ENCODE measurements at regions not wholly inside any gene's neighbourhood (a gene's known extent, or its start where the extent isn't known, plus 50 kb on each side); places are given as distances from the start of the nearest gene placed in this dataset.
"Not testable (repeated sequence)": the region's sequence is repeated elsewhere in the genome, so short reads cannot be mapped to it uniquely, and the experiment has no call there.

GRCh38 chr12:97075934-97076630 is 169.0 kb downstream of the NEDD1 start:
- BruUV-seq (replicated peaks): no TSS peak
- POLR2A ChIA-PET (ENCODE audit: low non-redundant PET): no interaction called here
- Histone ChIP-seq H3K36me3 (ENCODE audit: insufficient read depth, low read length, poor library complexity, severe bottlenecking) (no peaks in the 10 kb centered on the region), H3K27me3 (replicated peaks; ENCODE audit: insufficient read depth, low read depth, low read length, poor library complexity) (peaks cover 33% of the 10 kb centered on the region), H3K4me1 (ENCODE audit: insufficient read depth, low read length, poor library complexity, severe bottlenecking) (no peaks in the 10 kb centered on the region), H3K9me3 (ENCODE audit: low read depth, low read length, poor library complexity, severe bottlenecking) (no peaks in the 10 kb centered on the region), H3K4me3 (ENCODE audit: low read depth, low read length, poor library complexity, severe bottlenecking) (no peak overlapping the region), H3K27ac (ENCODE audit: low read depth, low read length, poor library complexity, severe bottlenecking) (no peak overlapping the region)
- intact Hi-C loops (cut with micrococcal nuclease; ENCODE audit: unreplicated experiment): no loop called here
- DNase-seq (ENCODE audit: low spot score): no peak
- CTCF ChIA-PET: no interaction called here
- TF ChIP-seq CTCF (conservative IDR thresholded peaks at IDR 0.05; ENCODE audit: low read depth, low read length) (no peak), EZH2 (IDR thresholded peaks at IDR 0.05; ENCODE audit: borderline replicate concordance, low read depth, low read length, poor library complexity, severe bottlenecking) (no peak)

DNA sequence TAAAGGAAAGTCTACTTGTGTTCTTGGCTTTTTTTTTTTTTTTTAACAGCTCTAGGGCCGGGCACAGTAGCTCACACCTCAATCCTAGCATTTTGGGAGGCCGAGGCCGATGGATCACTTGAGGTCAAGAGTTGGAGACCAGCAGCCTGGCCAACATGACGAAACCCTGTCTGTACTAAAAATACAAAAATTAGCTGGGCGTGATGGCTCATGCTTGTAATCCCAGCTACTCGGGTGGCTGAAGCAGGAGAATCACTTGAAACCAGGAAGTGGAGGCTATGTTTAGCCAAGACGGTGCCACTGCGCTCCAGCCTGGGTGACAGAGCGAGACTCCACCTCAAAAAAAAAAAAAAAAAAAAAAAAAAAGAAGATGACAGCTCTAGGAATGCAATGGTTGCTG is 169.9 kb downstream of the NEDD1 start:
- H3K36me3 ChIP-seq (ENCODE audit: insufficient read depth, low read length, poor library complexity, severe bottlenecking); DNase-seq (ENCODE audit: low spot score); H3K27ac ChIP-seq (ENCODE audit: low read depth, low read length, poor library complexity, severe bottlenecking); H3K4me3 ChIP-seq (ENCODE audit: low read depth, low read length, poor library complexity, severe bottlenecking); intact Hi-C loops (cut with micrococcal nuclease; ENCODE audit: unreplicated experiment); CTCF ChIA-PET; H3K4me1 ChIP-seq (ENCODE audit: insufficient read depth, low read length, poor library complexity, severe bottlenecking); H3K9me3 ChIP-seq (ENCODE audit: low read depth, low read length, poor library complexity, severe bottlenecking); POLR2A ChIA-PET (ENCODE audit: low non-redundant PET); BruUV-seq (replicated peaks): not testable (repeated sequence)
- peaks cover 33% of the 10 kb centered on the region for H3K27me3 ChIP-seq (replicated peaks; ENCODE audit: insufficient read depth, low read depth, low read length, poor library complexity)

GRCh38 chr12:97082029-97082428 is 175.0 kb downstream of the NEDD1 start:
- Histone ChIP-seq H3K36me3 (ENCODE audit: insufficient read depth, low read length, poor library complexity, severe bottlenecking) (no peaks in the 10 kb centered on the region), H3K9me3 (ENCODE audit: low read depth, low read length, poor library complexity, severe bottlenecking) (no peaks in the 10 kb centered on the region), H3K4me3 (ENCODE audit: low read depth, low read length, poor library complexity, severe bottlenecking) (no peak overlapping the region), H3K4me1 (ENCODE audit: insufficient read depth, low read length, poor library complexity, severe bottlenecking) (no peaks in the 10 kb centered on the region), H3K27ac (ENCODE audit: low read depth, low read length, poor library complexity, severe bottlenecking) (no peak overlapping the region), H3K27me3 (replicated peaks; ENCODE audit: insufficient read depth, low read depth, low read length, poor library complexity) (peaks cover 41% of the 10 kb centered on the region)
- POLR2A ChIA-PET (ENCODE audit: low non-redundant PET): no interaction called here
- intact Hi-C loops (cut with micrococcal nuclease; ENCODE audit: unreplicated experiment): no loop called here
- BruUV-seq (replicated peaks): no TSS peak
- CTCF ChIA-PET: no interaction called here
- DNase-seq (ENCODE audit: low spot score): no peak
- TF ChIP-seq EZH2 (IDR thresholded peaks at IDR 0.05; ENCODE audit: borderline replicate concordance, low read depth, low read length, poor library complexity, severe bottlenecking) (no peak), CTCF (conservative IDR thresholded peaks at IDR 0.05; ENCODE audit: low read depth, low read length) (no peak)

DNA sequence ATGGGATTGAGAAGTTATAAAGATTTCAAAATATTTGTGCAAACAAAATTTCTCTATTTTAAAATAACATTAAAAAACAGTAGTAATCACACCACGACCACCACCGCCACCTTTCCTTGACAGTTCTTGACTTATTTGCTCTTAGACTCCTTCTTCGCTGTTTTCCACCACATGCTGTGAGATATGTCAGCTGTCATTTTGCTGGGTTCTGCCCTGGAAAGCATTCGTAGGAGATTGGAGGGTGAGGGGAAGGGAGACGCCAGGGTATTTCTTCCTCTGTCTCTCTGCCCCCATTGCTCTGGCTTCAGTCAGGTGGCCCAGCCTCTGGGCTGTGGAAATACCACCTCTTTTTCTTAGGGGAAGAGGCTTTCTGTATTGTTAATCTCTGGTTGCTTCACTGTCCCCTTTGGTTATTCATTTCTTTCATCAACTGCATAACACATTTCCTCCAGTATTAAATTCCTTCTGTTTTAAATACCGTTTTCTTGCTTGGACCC is 186.2 kb downstream of the NEDD1 start:
- Histone ChIP-seq H3K27me3 (replicated peaks; ENCODE audit: insufficient read depth, low read depth, low read length, poor library complexity) (peaks cover 32% of the 10 kb centered on the region), H3K27ac (ENCODE audit: low read depth, low read length, poor library complexity, severe bottlenecking) (no peak overlapping the region), H3K36me3 (ENCODE audit: insufficient read depth, low read length, poor library complexity, severe bottlenecking) (no peaks in the 10 kb centered on the region), H3K4me3 (ENCODE audit: low read depth, low read length, poor library complexity, severe bottlenecking) (no peak overlapping the region), H3K9me3 (ENCODE audit: low read depth, low read length, poor library complexity, severe bottlenecking) (no peaks in the 10 kb centered on the region), H3K4me1 (ENCODE audit: insufficient read depth, low read length, poor library complexity, severe bottlenecking) (no peaks in the 10 kb centered on the region)
- no TSS peak for BruUV-seq (replicated peaks)
- CTCF ChIA-PET: no interaction called here
- no peak for TF ChIP-seq EZH2 (IDR thresholded peaks at IDR 0.05; ENCODE audit: borderline replicate concordance, low read depth, low read length, poor library complexity, severe bottlenecking)
- TF ChIP-seq CTCF (conservative IDR thresholded peaks at IDR 0.05; ENCODE audit: low read depth, low read length): no peak
- DNase-seq (ENCODE audit: low spot score): no peak
- POLR2A ChIA-PET (ENCODE audit: low non-redundant PET): no interaction called here
- intact Hi-C loops (cut with micrococcal nuclease; ENCODE audit: unreplicated experiment): no loop called here

All from A673 (cell line).